Osteoblast (primary cell): ENCODE measurements at regions not wholly inside any gene's neighbourhood (a gene's known extent, or its start where the extent isn't known, plus 50 kb on each side); places are given as distances from the start of the nearest gene placed in this dataset.

ENCODE experiments used
- DNase-seq: peaks from one replicate; pipeline ENCODE4 v3.0.0; 2011; ENCODE audit warnings: low spot score, mixed read lengths; ENCODE audit not compliant: insufficient read length; ENCODE audit errors: missing footprints
- H2AFZ ChIP-seq: 2 replicates; pipeline ENCODE4 v1.6.0; 2011; ENCODE audit warnings: mild to moderate bottlenecking, low read length
- H3K27ac ChIP-seq: 2 replicates; pipeline ENCODE4 v1.5.1; 2011; ENCODE audit warnings: mild to moderate bottlenecking, low read depth, low read length, moderate library complexity
- H3K27me3 ChIP-seq: 2 replicates; pipeline ENCODE4 v1.6.0; 2012; ENCODE audit warnings: mild to moderate bottlenecking, control low read depth, inconsistent platforms, low read length, moderate library complexity; ENCODE audit not compliant: insufficient read depth
- H3K36me3 ChIP-seq: 2 replicates; pipeline ENCODE4 v1.5.1; 2011; ENCODE audit warnings: mild to moderate bottlenecking, low read length, control low read depth, moderate library complexity; ENCODE audit not compliant: insufficient read depth
- H3K4me1 ChIP-seq: 2 replicates; pipeline ENCODE4 v1.5.1; 2011; ENCODE audit warnings: mild to moderate bottlenecking, low read length, control low read depth, moderate library complexity; ENCODE audit not compliant: insufficient read depth
- H3K4me2 ChIP-seq: 2 replicates; pipeline ENCODE4 v1.6.0; 2011; ENCODE audit warnings: mild to moderate bottlenecking, low read length; ENCODE audit not compliant: insufficient read depth
- H3K4me3 ChIP-seq: fragments of 200-600 bp; sonication (generic); 3 replicates; pipeline ENCODE4 v1.5.1; 2012; ENCODE audit warnings: mild to moderate bottlenecking, low read length, inconsistent platforms; ENCODE audit not compliant: insufficient read depth
- H3K79me2 ChIP-seq: 2 replicates; pipeline ENCODE4 v1.6.0; 2012; ENCODE audit warnings: mild to moderate bottlenecking, low read length, control low read depth, inconsistent platforms; ENCODE audit not compliant: insufficient read depth
- H3K9me3 ChIP-seq: 2 replicates; pipeline ENCODE4 v1.5.1; 2011; ENCODE audit warnings: low read depth, low read length, control low read depth
- H4K20me1 ChIP-seq: 2 replicates; pipeline ENCODE4 v1.6.0; 2012; ENCODE audit warnings: mild to moderate bottlenecking, low read length, control low read depth; ENCODE audit not compliant: insufficient read depth
- CTCF ChIP-seq: IDR thresholded peaks from 2 replicates; pipeline ENCODE4 v1.5.1; 2011; ENCODE audit warnings: mild to moderate bottlenecking, low read depth, low read length, moderate library complexity; ENCODE audit errors: extremely low read depth

- no peaks in the 10 kb centered on the region for H4K20me1 ChIP-seq
- no peaks in the 10 kb centered on the region for H3K79me2 ChIP-seq
- no peaks in the 10 kb centered on the region for H3K36me3 ChIP-seq
- H3K9me3 ChIP-seq = no peaks in the 10 kb centered on the region
- H3K4me1 ChIP-seq = no peaks in the 10 kb centered on the region
- H3K4me3 ChIP-seq = no peak overlapping the region
- no peaks in the 10 kb centered on the region for H3K27me3 ChIP-seq
- H3K4me2 ChIP-seq = no peak overlapping the region
- DNase-seq = no peak
- no peak overlapping the region for H3K27ac ChIP-seq
- no peak for TF ChIP-seq CTCF
- H2AFZ ChIP-seq = no peak overlapping the region
Measured at GRCh38 chr10:109030581-109031210, 892.6 kb downstream of the XPNPEP1 start.

- Histone ChIP-seq H3K27me3 (no peaks in the 10 kb centered on the region), H3K36me3 (no peaks in the 10 kb centered on the region), H3K79me2 (no peaks in the 10 kb centered on the region), H2AFZ (no peak overlapping the region), H3K9me3 (no peaks in the 10 kb centered on the region), H3K4me3 (no peak overlapping the region), H3K27ac (no peak overlapping the region), H3K4me1 (no peaks in the 10 kb centered on the region), H4K20me1 (no peaks in the 10 kb centered on the region), H3K4me2 (no peak overlapping the region)
- no peak for TF ChIP-seq CTCF
- DNase-seq = no peak
Measured at GRCh38 chr10:109029870-109030269, 893.4 kb downstream of the XPNPEP1 start.

- no peak for DNase-seq
Measured at GRCh38 chr10:109027534-109028185, 895.7 kb downstream of the XPNPEP1 start.

More at GRCh38 chr10:109027534-109028185, 895.7 kb downstream of the XPNPEP1 start:
- H3K27me3 ChIP-seq = no peaks in the 10 kb centered on the region
- TF ChIP-seq CTCF = no peak
- H3K36me3 ChIP-seq = no peaks in the 10 kb centered on the region
- no peak overlapping the region for H3K4me3 ChIP-seq
- no peak overlapping the region for H3K4me2 ChIP-seq
- no peaks in the 10 kb centered on the region for H3K9me3 ChIP-seq
- no peak overlapping the region for H3K27ac ChIP-seq
- no peaks in the 10 kb centered on the region for H4K20me1 ChIP-seq
- H2AFZ ChIP-seq = no peak overlapping the region
- no peaks in the 10 kb centered on the region for H3K4me1 ChIP-seq
- H3K79me2 ChIP-seq = no peaks in the 10 kb centered on the region
